Keratinocyte (primary cell): ENCODE measurements at regions not wholly inside any gene's neighbourhood (a gene's known extent, or its start where the extent isn't known, plus 50 kb on each side); places are given as distances from the start of the nearest gene placed in this dataset.

Source experiments
- DNase-seq: peaks from one replicate; pipeline ENCODE4 v3.0.0-alpha.2; 2011; ENCODE audit warnings: low read depth, missing footprints, low spot score
- FAIRE-seq: peaks from 2 replicates; lab custom pipeline; 2011; peaks lifted over from hg19 to GRCh38; lab: Jason Lieb, UNC
- H2AFZ ChIP-seq: 2 replicates; pipeline ENCODE4 v1.6.0; 2012; ENCODE audit warnings: low read length, control low read depth, inconsistent platforms; ENCODE audit not compliant: control insufficient read depth
- H3K27ac ChIP-seq: 2 replicates; pipeline ENCODE4 v1.5.1; 2011; ENCODE audit warnings: low read length; ENCODE audit not compliant: control insufficient read depth, insufficient read depth
- H3K27me3 ChIP-seq: 3 replicates; pipeline ENCODE4 v1.6.0; 2011; ENCODE audit warnings: low read length; ENCODE audit not compliant: control insufficient read depth, insufficient read depth; ENCODE audit errors: extremely low read depth
- H3K36me3 ChIP-seq, 2 experiments: 2 replicates in 1 of 2; 3 replicates in 1 of 2; pipeline ENCODE4 v1.5.1; 2011; ENCODE audit warnings: low read length in 2 of 2, mild to moderate bottlenecking in 1 of 2; ENCODE audit not compliant: control insufficient read depth in 2 of 2, insufficient read depth in 2 of 2; ENCODE audit errors: extremely low read depth in 1 of 2
- H3K4me1 ChIP-seq: 3 replicates; pipeline ENCODE4 v1.5.1; 2011; ENCODE audit warnings: low read length; ENCODE audit not compliant: control insufficient read depth, insufficient read depth; ENCODE audit errors: extremely low read depth
- H3K4me2 ChIP-seq: 3 replicates; pipeline ENCODE4 v1.6.0; 2011; ENCODE audit warnings: low read depth, low read length; ENCODE audit not compliant: control insufficient read depth, insufficient read depth; ENCODE audit errors: extremely low read depth
- H3K4me3 ChIP-seq, 3 experiments: fragments of 200-600 bp in 1 of 3; sonication (generic) in 1 of 3; 2 replicates in 2 of 3; 3 replicates in 1 of 3; pipeline ENCODE4 v1.5.1; 2011 to 2016; ENCODE audit warnings: low read length in 3 of 3, mild to moderate bottlenecking in 3 of 3, control low read depth in 2 of 3, inconsistent platforms in 1 of 3, low read depth in 1 of 3, mixed read lengths in 1 of 3, mixed run types in 1 of 3, moderate library complexity in 1 of 3; ENCODE audit not compliant: control insufficient read depth in 2 of 3, insufficient read depth in 2 of 3; ENCODE audit errors: extremely low read depth in 1 of 3
- H3K79me2 ChIP-seq: 2 replicates; pipeline ENCODE4 v1.6.0; 2012; ENCODE audit warnings: low read length; ENCODE audit not compliant: control insufficient read depth, insufficient read depth
- H3K9ac ChIP-seq: 3 replicates; pipeline ENCODE4 v1.6.0; 2011; ENCODE audit warnings: low read length; ENCODE audit not compliant: control insufficient read depth, insufficient read depth; ENCODE audit errors: extremely low read depth
- H3K9me1 ChIP-seq: 3 replicates; pipeline ENCODE4 v1.6.0; 2011; ENCODE audit warnings: low read length; ENCODE audit not compliant: control insufficient read depth, insufficient read depth; ENCODE audit errors: extremely low read depth
- H3K9me3 ChIP-seq: 2 replicates; pipeline ENCODE4 v1.5.1; 2012; ENCODE audit warnings: low read depth, low read length; ENCODE audit not compliant: control insufficient read depth
- H4K20me1 ChIP-seq: 3 replicates; pipeline ENCODE4 v1.6.0; 2011; ENCODE audit warnings: low read length; ENCODE audit not compliant: control insufficient read depth, insufficient read depth; ENCODE audit errors: extremely low read depth
- EZH2 ChIP-seq: IDR thresholded peaks from one replicate; pipeline ENCODE4 v1.6.1; 2012; ENCODE audit warnings: inconsistent platforms, mild to moderate bottlenecking, low read length, moderate library complexity
- dilution Hi-C: fragments of 300-500 bp; cut with MboI; formaldehyde crosslinking; loops from one replicate; pipeline ENCODE4 v1.7.0; 2020; ENCODE audit warnings: low sequenced_read_pairs; ENCODE audit not compliant: extremely low pct_ligation_motif_present
- TF ChIP-seq, protein P1 (sequence below), 3 experiments: IDR thresholded peaks in 1 of 3; conservative IDR thresholded peaks in 1 of 3; optimal IDR thresholded peaks in 1 of 3; 2 replicates in 2 of 3; 3 replicates in 1 of 3; pipeline versions ENCODE3 to v1.5.1; 2011; ENCODE audit warnings: low read length in 3 of 3, mild to moderate bottlenecking in 3 of 3, moderate library complexity in 2 of 3, control low read depth in 1 of 3, inconsistent platforms in 1 of 3; ENCODE audit not compliant: insufficient read depth in 2 of 3; ENCODE audit errors: extremely low read depth in 1 of 3

DNA sequence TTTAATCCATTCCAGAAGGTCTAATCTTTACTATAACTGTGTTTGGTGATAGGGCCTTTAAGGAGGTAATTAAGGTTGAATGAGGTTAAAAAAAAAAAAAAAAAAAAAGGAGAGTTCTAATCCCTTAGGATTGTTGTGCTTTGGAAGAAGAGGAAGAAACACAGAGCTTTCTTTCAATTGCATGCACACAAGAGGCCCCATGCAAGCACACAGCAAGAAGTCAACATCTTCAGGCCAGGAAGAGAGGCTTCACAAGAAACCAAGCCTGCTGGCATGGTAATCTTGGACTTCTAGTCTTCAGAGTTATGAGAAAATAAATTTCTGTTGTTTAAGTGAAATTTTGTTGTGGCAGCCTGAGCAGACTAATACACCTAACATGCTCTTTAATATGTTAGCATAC lies 118.6 kb downstream of the NAA11 start:
- Histone ChIP-seq H3K4me1 (no peaks in the 10 kb centered on the region), H3K4me2 (no peak overlapping the region), H3K27ac (no peak overlapping the region), H3K36me3 (no peaks in the 10 kb centered on the region), H3K9me3 (no peaks in the 10 kb centered on the region), H3K79me2 (no peaks in the 10 kb centered on the region), H3K9me1 (no peaks in the 10 kb centered on the region), H3K9ac (no peak overlapping the region), H4K20me1 (no peaks in the 10 kb centered on the region), H3K27me3 (no peaks in the 10 kb centered on the region), H3K4me3 (no peak overlapping the region), H2AFZ (no peak overlapping the region)
- DNase-seq (no peak), FAIRE-seq (no peak)
- dilution Hi-C loops = no loop called here
- TF ChIP-seq EZH2 = no peak
- TF ChIP-seq, protein P1, sequence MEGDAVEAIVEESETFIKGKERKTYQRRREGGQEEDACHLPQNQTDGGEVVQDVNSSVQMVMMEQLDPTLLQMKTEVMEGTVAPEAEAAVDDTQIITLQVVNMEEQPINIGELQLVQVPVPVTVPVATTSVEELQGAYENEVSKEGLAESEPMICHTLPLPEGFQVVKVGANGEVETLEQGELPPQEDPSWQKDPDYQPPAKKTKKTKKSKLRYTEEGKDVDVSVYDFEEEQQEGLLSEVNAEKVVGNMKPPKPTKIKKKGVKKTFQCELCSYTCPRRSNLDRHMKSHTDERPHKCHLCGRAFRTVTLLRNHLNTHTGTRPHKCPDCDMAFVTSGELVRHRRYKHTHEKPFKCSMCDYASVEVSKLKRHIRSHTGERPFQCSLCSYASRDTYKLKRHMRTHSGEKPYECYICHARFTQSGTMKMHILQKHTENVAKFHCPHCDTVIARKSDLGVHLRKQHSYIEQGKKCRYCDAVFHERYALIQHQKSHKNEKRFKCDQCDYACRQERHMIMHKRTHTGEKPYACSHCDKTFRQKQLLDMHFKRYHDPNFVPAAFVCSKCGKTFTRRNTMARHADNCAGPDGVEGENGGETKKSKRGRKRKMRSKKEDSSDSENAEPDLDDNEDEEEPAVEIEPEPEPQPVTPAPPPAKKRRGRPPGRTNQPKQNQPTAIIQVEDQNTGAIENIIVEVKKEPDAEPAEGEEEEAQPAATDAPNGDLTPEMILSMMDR (optimal IDR thresholded peaks at IDR 0.05 in 1 of 3, IDR thresholded peaks at IDR 0.05 in 1 of 3, conservative IDR thresholded peaks at IDR 0.05 in 1 of 3; ENCODE audit: extremely low read depth in 1 of 3, insufficient read depth in 2 of 3, low read length in 3 of 3) = no peak

DNA sequence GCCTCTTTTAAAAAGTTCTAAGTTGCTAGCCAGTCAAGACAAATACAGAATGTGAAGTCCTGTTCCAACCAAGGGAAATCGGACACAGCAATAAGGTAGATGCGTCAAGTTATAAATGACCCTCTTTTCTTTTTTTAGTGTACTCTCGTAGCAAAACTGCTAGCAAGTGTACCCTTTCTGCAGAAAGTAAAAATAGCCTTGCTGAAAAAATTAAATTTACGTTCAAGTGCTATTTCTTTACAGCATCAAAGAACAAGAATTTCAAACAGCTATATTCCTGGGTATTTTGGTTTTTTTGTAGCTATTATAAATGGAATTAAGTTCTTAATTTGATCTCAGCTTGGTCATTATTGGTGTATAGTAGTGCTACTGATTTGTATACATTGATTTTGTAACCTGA lies 119.2 kb downstream of the NAA11 start:
- Histone ChIP-seq H3K27me3 (no peaks in the 10 kb centered on the region), H3K79me2 (no peaks in the 10 kb centered on the region), H2AFZ (no peak overlapping the region), H3K9me3 (no peaks in the 10 kb centered on the region), H3K27ac (no peak overlapping the region), H3K9me1 (no peaks in the 10 kb centered on the region), H3K36me3 (no peaks in the 10 kb centered on the region), H4K20me1 (no peaks in the 10 kb centered on the region), H3K9ac (no peak overlapping the region), H3K4me3 (no peak overlapping the region), H3K4me1 (no peaks in the 10 kb centered on the region), H3K4me2 (no peak overlapping the region)
- TF ChIP-seq, protein P1 (optimal IDR thresholded peaks at IDR 0.05 in 1 of 3, IDR thresholded peaks at IDR 0.05 in 1 of 3, conservative IDR thresholded peaks at IDR 0.05 in 1 of 3; ENCODE audit: extremely low read depth in 1 of 3, insufficient read depth in 2 of 3, low read length in 3 of 3) = no peak
- no peak for TF ChIP-seq EZH2
- dilution Hi-C loops = no loop called here
- DNase-seq (no peak), FAIRE-seq (no peak)
